HL-60 (cell line): ENCODE measurements at regions not wholly inside any gene's neighbourhood (a gene's known extent, or its start where the extent isn't known, plus 50 kb on each side); places are given as distances from the start of the nearest gene placed in this dataset.

Experiments
- DNase-seq, 2 experiments: peaks; one replicate each; pipeline ENCODE4 v3.0.0-alpha.2; 2010 to 2020; ENCODE audit warnings: low read depth in 1 of 2, low spot score in 1 of 2
- H3K27ac ChIP-seq: fragments of 250-450 bp; sonication (Bioruptor Pico); replicated peaks from 2 replicates; pipeline ENCODE4 v1.5.1; 2020; ENCODE audit warnings: mild to moderate bottlenecking, moderate library complexity
- H3K27me3 ChIP-seq: fragments of 250-450 bp; sonication (Bioruptor Pico); 2 replicates; pipeline ENCODE4 v1.5.1; 2021; ENCODE audit warnings: mild to moderate bottlenecking, moderate library complexity; ENCODE audit not compliant: insufficient read depth, poor library complexity, severe bottlenecking
- H3K4me3 ChIP-seq: replicated peaks from 2 replicates; pipeline ENCODE4 v1.5.1; 2011; ENCODE audit warnings: mild to moderate bottlenecking, control low read depth, low read length; ENCODE audit not compliant: insufficient read depth
- CTCF ChIP-seq: IDR thresholded peaks from one replicate; pipeline ENCODE4 v1.5.1; 2011; ENCODE audit warnings: low read length, control low read depth, inconsistent platforms; ENCODE audit not compliant: insufficient read depth
- GABPA ChIP-seq: IDR thresholded peaks from 2 replicates; pipeline ENCODE4 v1.6.1; 2012; ENCODE audit warnings: low read depth
- POLR2AphosphoS5 ChIP-seq: IDR thresholded peaks from 2 replicates; pipeline ENCODE4 v1.6.1; 2012; ENCODE audit warnings: low read depth
- SPI1 ChIP-seq: IDR thresholded peaks from 2 replicates; pipeline ENCODE4 v1.6.1; 2012; ENCODE audit warnings: low read depth, mild to moderate bottlenecking, borderline replicate concordance
- TF ChIP-seq, protein P1 (sequence below): IDR thresholded peaks from 2 replicates; pipeline ENCODE4 v1.6.1; 2012; ENCODE audit warnings: low read depth; ENCODE audit not compliant: insufficient replicate concordance

DNA sequence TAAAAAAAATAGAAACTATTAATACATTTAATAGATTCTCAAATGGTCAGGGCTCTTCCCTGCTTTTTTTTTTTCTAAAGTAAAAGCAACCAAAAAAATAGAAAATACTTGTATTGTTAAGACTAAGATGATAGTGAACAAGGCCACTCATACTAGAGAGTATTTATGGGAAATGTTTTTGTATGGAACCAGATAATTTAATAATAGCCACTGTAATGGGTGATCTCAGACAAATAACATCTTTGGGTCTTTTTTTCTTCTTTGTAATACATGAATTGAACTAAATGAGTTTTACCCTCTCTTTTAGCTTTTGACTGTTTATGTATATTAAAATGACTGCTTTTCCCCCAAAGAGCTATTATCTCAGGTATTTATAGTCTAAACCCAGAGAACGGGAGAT is 92.1 kb upstream of the ELOVL6 start:
- H3K4me3 ChIP-seq, result no peak overlapping the region
- DNase-seq, result no peak
- H3K27ac ChIP-seq, result no peak overlapping the region
- TF ChIP-seq SPI1 (no peak), GABPA (no peak), POLR2AphosphoS5 (no peak)
- H3K27me3 ChIP-seq, result no peaks in the 10 kb centered on the region

- no peak for TF ChIP-seq GABPA
- TF ChIP-seq, protein P1, sequence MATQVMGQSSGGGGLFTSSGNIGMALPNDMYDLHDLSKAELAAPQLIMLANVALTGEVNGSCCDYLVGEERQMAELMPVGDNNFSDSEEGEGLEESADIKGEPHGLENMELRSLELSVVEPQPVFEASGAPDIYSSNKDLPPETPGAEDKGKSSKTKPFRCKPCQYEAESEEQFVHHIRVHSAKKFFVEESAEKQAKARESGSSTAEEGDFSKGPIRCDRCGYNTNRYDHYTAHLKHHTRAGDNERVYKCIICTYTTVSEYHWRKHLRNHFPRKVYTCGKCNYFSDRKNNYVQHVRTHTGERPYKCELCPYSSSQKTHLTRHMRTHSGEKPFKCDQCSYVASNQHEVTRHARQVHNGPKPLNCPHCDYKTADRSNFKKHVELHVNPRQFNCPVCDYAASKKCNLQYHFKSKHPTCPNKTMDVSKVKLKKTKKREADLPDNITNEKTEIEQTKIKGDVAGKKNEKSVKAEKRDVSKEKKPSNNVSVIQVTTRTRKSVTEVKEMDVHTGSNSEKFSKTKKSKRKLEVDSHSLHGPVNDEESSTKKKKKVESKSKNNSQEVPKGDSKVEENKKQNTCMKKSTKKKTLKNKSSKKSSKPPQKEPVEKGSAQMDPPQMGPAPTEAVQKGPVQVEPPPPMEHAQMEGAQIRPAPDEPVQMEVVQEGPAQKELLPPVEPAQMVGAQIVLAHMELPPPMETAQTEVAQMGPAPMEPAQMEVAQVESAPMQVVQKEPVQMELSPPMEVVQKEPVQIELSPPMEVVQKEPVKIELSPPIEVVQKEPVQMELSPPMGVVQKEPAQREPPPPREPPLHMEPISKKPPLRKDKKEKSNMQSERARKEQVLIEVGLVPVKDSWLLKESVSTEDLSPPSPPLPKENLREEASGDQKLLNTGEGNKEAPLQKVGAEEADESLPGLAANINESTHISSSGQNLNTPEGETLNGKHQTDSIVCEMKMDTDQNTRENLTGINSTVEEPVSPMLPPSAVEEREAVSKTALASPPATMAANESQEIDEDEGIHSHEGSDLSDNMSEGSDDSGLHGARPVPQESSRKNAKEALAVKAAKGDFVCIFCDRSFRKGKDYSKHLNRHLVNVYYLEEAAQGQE, result no peak
- TF ChIP-seq SPI1, result no peak
- no peak for TF ChIP-seq POLR2AphosphoS5
- no peak for TF ChIP-seq CTCF
- Histone ChIP-seq H3K27me3 (no peaks in the 10 kb centered on the region), H3K27ac (no peak overlapping the region), H3K4me3 (no peak overlapping the region)
- no peak for DNase-seq
Observed at GRCh38 chr4:110289601-110290100, 91.2 kb upstream of the ELOVL6 start.

GRCh38 chr4:110287130-110287529 is 88.7 kb upstream of the ELOVL6 start:
- no peaks in the 10 kb centered on the region for H3K27me3 ChIP-seq
- TF ChIP-seq CTCF, result no peak
- TF ChIP-seq GABPA, result no peak
- TF ChIP-seq SPI1, result no peak
- no peak for TF ChIP-seq POLR2AphosphoS5
- TF ChIP-seq, protein P1, result no peak
- H3K4me3 ChIP-seq, result no peak overlapping the region
- no peak for DNase-seq
- no peak overlapping the region for H3K27ac ChIP-seq

DNA sequence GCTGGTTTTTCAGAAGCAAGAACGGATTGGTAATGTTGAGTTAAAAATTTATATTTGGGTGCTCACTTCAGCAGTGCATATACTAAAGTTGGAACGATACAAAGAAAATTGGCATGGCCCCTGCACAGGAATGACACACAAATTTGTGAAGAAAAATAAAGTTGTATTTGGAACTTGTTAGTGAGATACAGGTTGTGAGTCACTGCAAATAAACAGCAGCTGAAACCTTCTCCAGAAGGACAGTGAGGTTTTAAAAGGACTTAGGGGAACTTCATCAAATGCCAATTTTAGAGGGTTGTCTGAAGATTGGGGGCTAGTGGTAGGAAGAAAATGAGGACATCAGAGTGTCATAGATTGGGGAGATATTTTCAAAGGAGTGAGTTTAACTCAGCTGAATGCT is 79.7 kb upstream of the ELOVL6 start:
- no peak overlapping the region for H3K4me3 ChIP-seq
- H3K27ac ChIP-seq, result no peak overlapping the region
- H3K27me3 ChIP-seq, result no peaks in the 10 kb centered on the region
- no peak for DNase-seq
- no peak for TF ChIP-seq GABPA
- no peak for TF ChIP-seq POLR2AphosphoS5
- TF ChIP-seq CTCF, result no peak
- TF ChIP-seq SPI1, result no peak
- TF ChIP-seq, protein P1, result no peak
